HG02885 (cell line): ENCODE measurements at regions not wholly inside any gene's neighbourhood (a gene's known extent, or its start where the extent isn't known, plus 50 kb on each side); places are given as distances from the start of the nearest gene placed in this dataset.

Experiments
- ATAC-seq: cut with Tn5 transposase; IDR thresholded peaks from one replicate; pipeline ENCODE4 v1.9.1; 2021; ENCODE audit warnings: mild to moderate bottlenecking; ENCODE audit not compliant: unreplicated experiment, poor library complexity

- ATAC-seq: no peak
Observed at GRCh38 chr22:49643998-49644397, 183.7 kb downstream of the BRD1 start.

- ATAC-seq: no peak
Observed at GRCh38 chr22:49643466-49643865, 184.2 kb downstream of the BRD1 start.

- no peak for ATAC-seq
Observed at GRCh38 chr22:49642741-49643140, 184.9 kb downstream of the BRD1 start.

GRCh38 chr22:49642331-49642730, 185.3 kb downstream of the BRD1 start:
- no peak for ATAC-seq

GRCh38 chr22:49641770-49642313, 185.8 kb downstream of the BRD1 start:
- ATAC-seq: no peak

- ATAC-seq: no peak
Observed at GRCh38 chr22:49640366-49641095, 187.1 kb downstream of the BRD1 start.

- no peak for ATAC-seq
Observed at GRCh38 chr22:49639956-49640355, 187.7 kb downstream of the BRD1 start.

- no peak for ATAC-seq
Observed at GRCh38 chr22:49638788-49639187, 188.9 kb downstream of the BRD1 start.

- ATAC-seq: no peak
Observed at GRCh38 chr22:49638001-49638400, 189.7 kb downstream of the BRD1 start.

- ATAC-seq: no peak
Observed at GRCh38 chr22:49637255-49637760, 190.4 kb downstream of the BRD1 start.

- no peak for ATAC-seq
Observed at GRCh38 chr22:49636649-49637048, 191.0 kb downstream of the BRD1 start.

- ATAC-seq: no peak
Observed at GRCh38 chr22:49636214-49636613, 191.5 kb downstream of the BRD1 start.

- ATAC-seq: no peak
Observed at GRCh38 chr22:49634006-49634772, 193.5 kb downstream of the BRD1 start.

GRCh38 chr22:49633010-49633324, 194.7 kb downstream of the BRD1 start:
- no peak for ATAC-seq

- ATAC-seq: no peak
Observed at GRCh38 chr22:49632199-49633009, 195.3 kb downstream of the BRD1 start.

- no peak for ATAC-seq
Observed at GRCh38 chr22:49630448-49630946, 197.2 kb downstream of the BRD1 start.

- no peak for ATAC-seq
Observed at GRCh38 chr22:49629586-49630447, 197.9 kb downstream of the BRD1 start.

- ATAC-seq: no peak
Observed at GRCh38 chr22:49629261-49629570, 198.5 kb downstream of the BRD1 start.

- no peak for ATAC-seq
Observed at GRCh38 chr22:49628391-49629260, 199.0 kb downstream of the BRD1 start.
